ENCODE measurements at regions not wholly inside any gene's neighbourhood (a gene's known extent, or its start where the extent isn't known, plus 50 kb on each side); places are given as distances from the start of the nearest gene placed in this dataset.

DNA sequence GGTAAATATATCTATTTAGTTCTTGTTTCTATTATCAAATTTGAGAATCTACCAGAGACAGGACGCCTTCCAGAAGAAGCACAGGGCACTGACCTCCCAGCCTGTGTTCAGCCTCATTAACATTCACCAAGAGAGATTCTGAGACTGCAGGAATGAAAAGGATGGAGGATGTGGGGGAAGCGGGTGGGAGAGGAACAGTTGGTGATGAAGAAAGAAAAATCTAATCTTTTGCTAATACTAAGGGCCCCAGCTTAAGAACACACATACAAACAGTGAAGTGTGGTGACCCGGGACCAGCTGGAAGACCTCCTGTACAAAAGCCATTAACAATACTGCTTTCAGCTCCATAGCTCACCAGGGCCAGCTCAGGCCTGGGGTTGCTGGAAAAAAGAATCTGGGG, 160.5 kb downstream of the NUAK1 start:
- peak; percentile 77 for DNase-seq (ENCODE audit: low read depth)
- no peak overlapping the region for H3K4me3 ChIP-seq (ENCODE audit: low read depth, low read length)
- TF ChIP-seq CTCF (IDR thresholded peaks at IDR 0.05; ENCODE audit: insufficient read depth, low read depth, low read length), result no peak

DNA sequence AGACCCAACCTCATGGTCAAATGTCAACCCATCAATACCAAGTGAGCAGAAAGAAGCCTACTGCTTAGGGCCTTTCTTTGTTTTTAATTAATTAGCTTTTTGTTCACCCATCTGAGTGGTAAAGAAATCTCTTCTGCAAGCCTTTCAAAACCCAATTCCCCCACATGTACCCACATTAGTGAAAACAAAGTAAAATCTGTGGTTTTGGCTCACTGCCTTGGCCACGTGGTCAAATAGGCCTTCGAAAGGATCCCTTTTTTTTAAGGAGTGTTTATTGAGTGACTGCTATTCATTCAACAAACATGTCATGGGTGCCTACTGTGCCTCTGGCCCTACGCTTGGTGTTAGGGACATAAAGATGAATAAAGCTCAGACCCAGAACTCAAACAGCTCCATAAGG, 160.1 kb downstream of the NUAK1 start:
- TF ChIP-seq CTCF (IDR thresholded peaks at IDR 0.05; ENCODE audit: insufficient read depth, low read depth, low read length), result no peak

DNA sequence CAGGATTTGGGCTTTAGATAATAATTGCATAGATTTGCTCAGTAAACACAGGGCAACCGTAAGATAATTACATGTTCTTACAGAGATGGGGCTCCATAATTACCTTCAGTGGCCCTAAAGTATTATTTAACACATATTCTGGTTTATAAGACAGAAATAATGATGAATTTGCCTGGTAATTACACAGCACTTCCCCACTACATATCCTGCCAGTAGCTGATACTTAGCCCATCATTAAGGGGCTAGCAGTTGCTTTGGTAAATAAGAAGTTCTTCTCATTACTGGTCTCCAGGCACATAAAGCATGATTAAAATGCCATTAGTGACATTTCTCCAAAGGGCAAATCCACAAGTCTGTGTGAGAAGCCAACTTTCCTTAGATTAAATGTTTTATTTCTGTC, 158.7 kb downstream of the NUAK1 start:
- H3K4me3 ChIP-seq (ENCODE audit: low read depth, low read length), result no peak overlapping the region
- no peak for TF ChIP-seq CTCF (IDR thresholded peaks at IDR 0.05; ENCODE audit: insufficient read depth, low read depth, low read length)
- no peak for DNase-seq (ENCODE audit: low read depth)

More for the DNA sequence above, 160.1 kb downstream of the NUAK1 start:
- peak; percentile 75 for DNase-seq (ENCODE audit: low read depth)
- no peak overlapping the region for H3K4me3 ChIP-seq (ENCODE audit: low read depth, low read length)

DNA sequence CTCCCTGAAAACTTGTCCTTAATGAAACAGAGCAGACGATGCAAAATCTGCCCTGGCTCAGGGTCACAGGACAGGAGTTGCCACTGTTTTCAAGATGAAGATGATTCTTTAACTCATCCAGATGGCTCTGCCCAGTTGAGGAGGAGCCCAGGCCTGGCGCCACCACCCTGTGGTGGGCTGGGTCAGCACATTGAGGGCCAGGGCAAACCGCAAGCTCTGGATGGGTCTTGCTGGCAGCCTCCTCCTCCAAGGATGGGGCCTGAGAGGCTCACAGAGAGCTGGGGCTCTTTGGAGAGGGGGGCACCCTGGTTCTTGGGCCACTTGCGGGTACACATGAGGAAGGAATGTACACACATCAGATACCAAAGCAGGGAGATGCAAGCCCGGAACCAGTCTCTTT, 158.2 kb downstream of the NUAK1 start:
- H3K4me3 ChIP-seq (ENCODE audit: low read depth, low read length), result no peak overlapping the region
- DNase-seq (ENCODE audit: low read depth), result no peak
- TF ChIP-seq CTCF (IDR thresholded peaks at IDR 0.05; ENCODE audit: insufficient read depth, low read depth, low read length), result no peak

GRCh38 chr12:105982022-105982421, 156.7 kb downstream of the NUAK1 start:
- H3K4me3 ChIP-seq (ENCODE audit: low read depth, low read length), result no peak overlapping the region
- no peak for TF ChIP-seq CTCF (IDR thresholded peaks at IDR 0.05; ENCODE audit: insufficient read depth, low read depth, low read length)
- no peak for DNase-seq (ENCODE audit: low read depth)

DNA sequence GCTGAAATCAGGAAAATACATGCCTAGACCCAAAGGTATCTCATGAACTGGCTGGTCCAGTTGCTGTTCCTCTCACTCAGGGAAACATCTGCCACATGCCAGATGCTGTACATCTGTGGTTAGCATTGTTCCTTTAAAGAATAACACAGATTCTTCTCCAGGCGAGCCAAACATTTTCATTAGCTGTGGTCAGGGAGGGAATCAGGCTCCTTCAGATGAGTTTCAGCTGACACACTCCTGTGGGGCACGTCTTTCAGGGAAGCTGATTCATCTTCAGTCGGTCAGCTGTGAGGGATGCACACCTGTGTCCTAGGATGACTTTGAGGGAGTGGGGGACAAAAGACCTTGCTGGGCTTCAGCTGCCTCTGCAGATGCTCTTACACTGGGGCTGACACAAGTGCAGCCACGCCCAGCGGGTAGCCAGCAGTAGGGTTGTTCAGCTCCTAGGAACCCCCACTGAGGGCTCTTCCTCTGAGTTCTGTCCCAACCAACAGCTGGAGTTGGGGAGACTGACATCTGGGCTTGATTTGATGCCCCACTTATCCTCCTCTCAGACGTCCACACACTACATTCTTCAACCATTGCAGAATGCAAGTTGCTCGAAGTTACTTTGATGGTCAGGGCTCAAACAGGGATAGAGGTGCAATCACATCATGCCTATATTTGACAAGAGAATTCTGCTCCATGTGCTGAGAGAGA, 155.0 kb downstream of the NUAK1 start:
- no peak for TF ChIP-seq CTCF (IDR thresholded peaks at IDR 0.05; ENCODE audit: insufficient read depth, low read depth, low read length)
- no peak overlapping the region for H3K4me3 ChIP-seq (ENCODE audit: low read depth, low read length)
- peak; percentile 86 for DNase-seq (ENCODE audit: low read depth)

DNA sequence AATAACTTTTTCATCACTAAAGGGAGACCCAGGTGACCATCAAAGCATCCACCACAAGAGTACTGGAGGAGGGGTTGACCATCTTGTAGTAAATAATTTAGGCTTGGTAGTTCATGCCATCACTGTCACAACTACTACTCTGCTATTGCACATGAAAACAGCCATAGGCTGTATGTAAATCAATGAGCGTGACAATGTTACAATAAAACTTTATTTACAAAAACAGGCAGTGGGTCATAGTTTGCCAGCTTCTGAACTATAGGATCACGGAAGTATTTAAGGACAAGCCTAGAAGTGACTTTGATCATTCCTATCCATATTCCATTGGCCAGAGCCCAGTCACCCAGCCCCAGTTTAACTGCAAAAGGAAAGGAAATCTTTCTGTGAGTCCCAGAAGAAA, 153.4 kb downstream of the NUAK1 start:
- H3K4me3 ChIP-seq (ENCODE audit: low read depth, low read length), result no peak overlapping the region
- no peak for DNase-seq (ENCODE audit: low read depth)
- no peak for TF ChIP-seq CTCF (IDR thresholded peaks at IDR 0.05; ENCODE audit: insufficient read depth, low read depth, low read length)

Measured in fibroblast of villous mesenchyme (primary cell).